ENCODE measurements at regions not wholly inside any gene's neighbourhood (a gene's known extent, or its start where the extent isn't known, plus 50 kb on each side); places are given as distances from the start of the nearest gene placed in this dataset.

- DNase-seq (ENCODE audit: extremely low read depth, low read depth): no peak
- TF ChIP-seq, protein P1, sequence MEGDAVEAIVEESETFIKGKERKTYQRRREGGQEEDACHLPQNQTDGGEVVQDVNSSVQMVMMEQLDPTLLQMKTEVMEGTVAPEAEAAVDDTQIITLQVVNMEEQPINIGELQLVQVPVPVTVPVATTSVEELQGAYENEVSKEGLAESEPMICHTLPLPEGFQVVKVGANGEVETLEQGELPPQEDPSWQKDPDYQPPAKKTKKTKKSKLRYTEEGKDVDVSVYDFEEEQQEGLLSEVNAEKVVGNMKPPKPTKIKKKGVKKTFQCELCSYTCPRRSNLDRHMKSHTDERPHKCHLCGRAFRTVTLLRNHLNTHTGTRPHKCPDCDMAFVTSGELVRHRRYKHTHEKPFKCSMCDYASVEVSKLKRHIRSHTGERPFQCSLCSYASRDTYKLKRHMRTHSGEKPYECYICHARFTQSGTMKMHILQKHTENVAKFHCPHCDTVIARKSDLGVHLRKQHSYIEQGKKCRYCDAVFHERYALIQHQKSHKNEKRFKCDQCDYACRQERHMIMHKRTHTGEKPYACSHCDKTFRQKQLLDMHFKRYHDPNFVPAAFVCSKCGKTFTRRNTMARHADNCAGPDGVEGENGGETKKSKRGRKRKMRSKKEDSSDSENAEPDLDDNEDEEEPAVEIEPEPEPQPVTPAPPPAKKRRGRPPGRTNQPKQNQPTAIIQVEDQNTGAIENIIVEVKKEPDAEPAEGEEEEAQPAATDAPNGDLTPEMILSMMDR (IDR thresholded peaks at IDR 0.05; ENCODE audit: low read depth, low read length): no peak
Observed at GRCh38 chr5:174427304-174427703, 297.1 kb upstream of the MSX2 start.

DNA sequence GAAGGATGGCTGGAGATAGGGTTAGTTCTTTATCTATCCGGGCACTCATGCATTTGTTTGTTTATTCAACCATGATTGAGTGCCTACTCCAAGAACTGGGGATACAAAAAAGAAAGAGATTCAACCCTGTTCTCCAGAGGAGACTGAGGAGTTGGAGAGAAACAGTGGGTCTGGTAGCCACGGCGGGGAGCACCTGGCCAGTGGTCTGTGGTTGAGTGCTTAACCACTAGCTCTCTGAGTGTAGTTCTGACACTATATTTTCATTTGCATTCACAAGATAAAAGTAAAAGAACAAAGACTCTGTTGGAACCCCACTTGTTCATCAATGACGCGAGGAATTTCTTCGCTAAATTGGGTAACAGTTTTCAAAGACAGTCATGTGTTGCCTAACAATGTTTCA, 295.5 kb upstream of the MSX2 start:
- TF ChIP-seq, protein P1 (IDR thresholded peaks at IDR 0.05; ENCODE audit: low read depth, low read length): no peak
- DNase-seq (ENCODE audit: extremely low read depth, low read depth): no peak

- TF ChIP-seq, protein P1 (IDR thresholded peaks at IDR 0.05; ENCODE audit: low read depth, low read length): no peak
- no peak for DNase-seq (ENCODE audit: extremely low read depth, low read depth)
Observed at GRCh38 chr5:174430940-174431339, 293.4 kb upstream of the MSX2 start.

DNA sequence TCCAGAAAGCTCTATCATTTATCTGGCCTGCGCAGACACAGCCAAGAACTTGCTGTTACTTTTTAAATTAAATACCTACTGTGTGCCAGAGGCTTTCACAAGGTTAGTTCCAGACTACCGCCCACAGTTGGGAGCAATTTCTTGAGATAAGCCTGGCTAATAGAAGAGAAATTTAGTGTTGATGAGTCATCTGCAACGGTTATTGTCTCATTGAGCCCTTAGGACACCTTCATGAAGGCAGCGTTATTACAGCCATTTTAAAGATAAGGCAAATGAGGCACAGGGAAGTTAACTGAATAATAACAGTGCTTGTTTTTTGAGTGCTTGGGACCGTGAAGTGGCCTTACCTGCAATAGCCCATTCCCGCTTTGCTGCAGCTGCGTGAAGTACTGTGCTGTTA, 292.9 kb upstream of the MSX2 start:
- no peak for DNase-seq (ENCODE audit: extremely low read depth, low read depth)
- TF ChIP-seq, protein P1 (IDR thresholded peaks at IDR 0.05; ENCODE audit: low read depth, low read length): no peak

GRCh38 chr5:174433098-174433497, 291.3 kb upstream of the MSX2 start:
- TF ChIP-seq, protein P1 (IDR thresholded peaks at IDR 0.05; ENCODE audit: low read depth, low read length): no peak
- DNase-seq (ENCODE audit: extremely low read depth, low read depth): no peak

DNA sequence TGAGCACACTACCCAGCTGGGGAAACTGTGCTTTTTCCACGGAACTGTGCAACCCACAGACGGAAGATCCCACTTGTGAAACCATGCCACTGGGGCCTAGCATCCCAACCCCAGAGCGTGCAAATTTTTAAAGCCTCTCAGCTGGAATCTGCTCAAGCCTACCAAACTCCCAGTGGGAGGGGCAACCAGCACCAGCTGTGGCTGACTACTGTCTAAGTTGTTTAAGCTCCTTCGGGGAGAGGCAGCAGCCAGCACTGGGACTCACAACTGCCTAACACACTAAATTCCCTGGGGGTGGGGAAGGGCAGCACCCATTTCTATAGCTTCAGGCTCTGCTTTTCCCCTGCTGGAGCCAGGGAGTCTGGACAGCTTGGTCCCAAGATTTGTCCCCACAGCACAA, 287.6 kb upstream of the MSX2 start:
- TF ChIP-seq, protein P1 (IDR thresholded peaks at IDR 0.05; ENCODE audit: low read depth, low read length): no peak
- DNase-seq (ENCODE audit: extremely low read depth, low read depth): no peak

- TF ChIP-seq, protein P1 (IDR thresholded peaks at IDR 0.05; ENCODE audit: low read depth, low read length): no peak
- no peak for DNase-seq (ENCODE audit: extremely low read depth, low read depth)
Observed at GRCh38 chr5:174444479-174445188, 279.7 kb upstream of the MSX2 start.

Measured in AG09319 (cell line).